GM12878 (cell line): ENCODE measurements at regions not wholly inside any gene's neighbourhood (a gene's known extent, or its start where the extent isn't known, plus 50 kb on each side); places are given as distances from the start of the nearest gene placed in this dataset.

Source experiments
- ATAC-seq: fragments of 200-7000 bp; cut with Tn5 transposase; 3 replicates; pipeline ENCODE4 v1.9.1; 2020; ENCODE audit warnings: mild to moderate bottlenecking, moderate library complexity
- BruUV-seq: library from RNA; stranded (reverse); fragments of 400-500 nt; replicated peaks from 2 replicates; lab custom pipeline; 2021; lab: Mats Ljungman, UMichigan
- CTCF ChIA-PET: fragments of 300-600 bp; sonication (Branson Sonifier 250); formaldehyde crosslinking; extraction: SDS; loops from one replicate; lab custom pipeline; 2021; ENCODE audit warnings: inconsistent platforms; lab: Yijun Ruan, JAX
- POLR2A ChIA-PET: fragments of 350-600 bp; formaldehyde crosslinking; extraction: SDS; loops from one replicate; lab custom pipeline; 2021; ENCODE audit warnings: inconsistent platforms; lab: Charles Lee
- RAD21 ChIA-PET: fragments of 300-600 bp; sonication (Branson Sonifier 250); formaldehyde crosslinking; loops from one replicate; lab custom pipeline; 2023; ENCODE audit warnings: antibody characterized with exemption; ENCODE audit not compliant: unreplicated experiment; lab: Charles Lee
- SMC1A ChIA-PET: fragments of 300-600 bp; sonication (Branson Sonifier 250); formaldehyde crosslinking; loops from one replicate; lab custom pipeline; 2023; ENCODE audit not compliant: unreplicated experiment, uncharacterized antibody; lab: Charles Lee
- DNase-seq: peaks from one replicate; pipeline ENCODE4 v3.0.0-alpha.2; 2011; ENCODE audit warnings: low read depth, low spot score
- FAIRE-seq: peaks from 3 replicates; lab custom pipeline; 2011; peaks lifted over from hg19 to GRCh38; lab: Jason Lieb, UNC
- H2AFZ ChIP-seq: 2 replicates; pipeline ENCODE4 v1.6.0; 2011; ENCODE audit warnings: low read depth, low read length, control low read depth; ENCODE audit not compliant: control insufficient read depth
- H3K27ac ChIP-seq: 2 replicates; pipeline ENCODE4 v1.5.1; 2011; ENCODE audit warnings: control low read depth; ENCODE audit not compliant: control insufficient read depth, insufficient read depth
- H3K27me3 ChIP-seq, 2 experiments: replicated peaks in 1 of 2; 2 replicates each; pipeline versions ENCODE4 v1.6.0 to v1.6.1; 2011; ENCODE audit warnings: low read length in 1 of 2; ENCODE audit not compliant: control insufficient read depth in 2 of 2, insufficient read depth in 2 of 2
- H3K36me3 ChIP-seq, 2 experiments: 2 replicates each; pipeline ENCODE4 v1.5.1; 2011; ENCODE audit warnings: low read length in 1 of 2; ENCODE audit not compliant: control insufficient read depth in 2 of 2, insufficient read depth in 2 of 2
- H3K4me1 ChIP-seq: 2 replicates; pipeline ENCODE4 v1.6.1; 2011; ENCODE audit warnings: mild to moderate bottlenecking, low read length, moderate library complexity, mixed read lengths; ENCODE audit not compliant: control insufficient read depth, insufficient read depth
- H3K4me2 ChIP-seq: 2 replicates; pipeline ENCODE4 v1.6.0; 2011; ENCODE audit warnings: control low read depth; ENCODE audit not compliant: control insufficient read depth, insufficient read depth
- H3K4me3 ChIP-seq: fragments of 200-600 bp; sonication (generic); 2 replicates; pipeline ENCODE4 v1.5.1; 2016
- H3K79me2 ChIP-seq: 2 replicates; pipeline ENCODE4 v1.6.0; 2011; ENCODE audit warnings: low read length; ENCODE audit not compliant: control insufficient read depth, insufficient read depth
- H3K9ac ChIP-seq: 2 replicates; pipeline ENCODE4 v1.8.0; 2011; ENCODE audit warnings: low read length, control low read depth, mixed read lengths; ENCODE audit not compliant: control insufficient read depth, insufficient read depth
- H3K9me3 ChIP-seq: replicated peaks from 3 replicates; pipeline ENCODE4 v1.5.1; 2011; ENCODE audit warnings: mild to moderate bottlenecking, low read length; ENCODE audit not compliant: control insufficient read depth, insufficient read depth
- H4K20me1 ChIP-seq: 2 replicates; pipeline ENCODE4 v1.6.0; 2011; ENCODE audit not compliant: control insufficient read depth, insufficient read depth
- BHLHE40 ChIP-seq, 2 experiments: fragments of 450-650 bp in 1 of 2; IDR thresholded peaks; 2 replicates each; pipeline ENCODE4 v1.6.1; 2011 to 2017; ENCODE audit warnings: low read depth in 2 of 2, borderline replicate concordance in 1 of 2, improper control_type of control experiment in 1 of 2, low read length in 1 of 2, mild to moderate bottlenecking in 1 of 2
- CBFB ChIP-seq: IDR thresholded peaks from 2 replicates; pipeline ENCODE4 v1.6.1; 2016; ENCODE audit warnings: antibody characterized with exemption, low read depth
- CBX3 ChIP-seq: fragments of 200-600 bp; sonication (generic); IDR thresholded peaks from 2 replicates; pipeline ENCODE4 v1.6.1; 2016; ENCODE audit warnings: low read depth, borderline replicate concordance
- CHD4 ChIP-seq: fragments of 200-600 bp; sonication (generic); IDR thresholded peaks from 2 replicates; pipeline ENCODE4 v1.6.1; 2016; ENCODE audit warnings: mild to moderate bottlenecking
- HDGF ChIP-seq: fragments of 450-650 bp; IDR thresholded peaks from 2 replicates; pipeline ENCODE4 v1.6.1; 2016; ENCODE audit warnings: antibody characterized with exemption
- IKZF1 ChIP-seq: fragments of 450-650 bp; conservative IDR thresholded peaks from 2 replicates; pipeline ENCODE4 v1.6.1; 2017; ENCODE audit warnings: antibody characterized with exemption, mild to moderate bottlenecking
- IRF3 ChIP-seq: fragments of 450-650 bp; IDR thresholded peaks from 2 replicates; pipeline ENCODE4 v1.6.1; 2014; ENCODE audit warnings: mild to moderate bottlenecking
- POLR2A ChIP-seq: IDR thresholded peaks from 2 replicates; pipeline ENCODE4 v1.6.1; 2011; ENCODE audit warnings: low read depth, mild to moderate bottlenecking, low read length
- RBBP5 ChIP-seq: fragments of 200-600 bp; sonication (generic); conservative IDR thresholded peaks from 2 replicates; pipeline ENCODE4 v1.6.1; 2016
- WGBS: methylation state at CpG from one replicate; pipeline ENCODE4 v1.1.6; 2016; ENCODE audit warnings: low lambda C conversion rate; ENCODE audit not compliant: insufficient replicate concordance, insufficient coverage; ENCODE audit errors: missing lambda C conversion rate; 5-methylcytosine and 5-hydroxymethylcytosine counted together
- in situ Hi-C: fragments of 300-500 bp; cut with MboI; formaldehyde crosslinking; loops from 9 replicates; pipeline ENCODE4 v1.14.3; 2018; ENCODE audit warnings: mixed read lengths
- intact Hi-C: fragments of 100-400 bp; cut with micrococcal nuclease; formaldehyde crosslinking; loops from one replicate; pipeline ENCODE4 v1.14.2; 2022; ENCODE audit not compliant: unreplicated experiment
- TF ChIP-seq, protein P1 (sequence below): fragments of 450-650 bp; IDR thresholded peaks from 2 replicates; pipeline ENCODE4 v1.6.1; 2017; ENCODE audit warnings: antibody characterized with exemption, mild to moderate bottlenecking, moderate library complexity
- TF ChIP-seq, protein P2 (sequence below): fragments of 450-650 bp; IDR thresholded peaks from 2 replicates; pipeline ENCODE4 v1.6.1; 2017; ENCODE audit warnings: low read depth, mild to moderate bottlenecking, moderate library complexity

DNA sequence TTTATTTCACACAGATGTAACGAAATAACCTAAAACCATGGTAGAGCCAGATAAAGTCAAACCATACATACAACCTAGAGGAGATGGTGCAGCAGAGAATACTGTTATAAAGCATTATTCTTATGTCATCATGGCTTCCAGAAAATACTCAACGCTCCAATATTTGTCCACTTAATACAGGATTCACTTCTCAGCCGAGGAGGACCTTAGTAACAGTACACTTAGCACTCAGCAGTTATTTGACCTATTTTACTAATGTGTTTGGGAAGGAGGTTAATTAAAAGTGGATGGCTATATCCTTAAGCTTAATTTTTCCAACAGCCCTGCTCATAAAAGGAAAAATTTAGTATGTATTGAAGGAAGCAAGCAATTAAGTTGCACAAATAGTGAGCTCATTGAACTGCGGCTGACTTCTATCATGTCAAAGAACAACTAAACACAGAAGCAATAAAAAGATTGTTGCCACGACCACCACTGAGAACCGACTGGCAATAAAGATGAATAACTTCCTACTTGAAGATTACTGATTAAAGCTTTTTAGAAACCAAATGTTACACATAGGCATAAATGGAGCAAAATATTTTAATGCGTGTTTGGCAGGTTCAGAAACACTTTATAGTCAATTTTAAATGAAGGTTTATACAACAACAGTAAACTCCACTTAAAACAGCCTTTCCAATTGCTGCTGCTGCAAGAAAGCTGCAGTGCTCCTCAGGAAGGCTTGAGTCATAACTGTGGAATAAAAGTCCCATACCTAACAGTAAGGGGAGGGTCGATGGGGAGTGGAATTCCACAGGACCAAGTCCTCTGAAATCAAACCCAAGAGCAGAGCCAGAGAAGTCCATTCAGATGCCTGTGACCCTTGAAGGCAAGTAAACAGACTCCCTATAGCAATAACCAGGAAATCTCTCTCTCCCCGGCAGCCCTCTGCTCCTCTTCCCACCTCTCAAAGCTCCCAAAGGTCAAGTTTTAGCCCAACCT lies 218.9 kb upstream of the CDKN3 start:
- Histone ChIP-seq H3K4me1 (no peaks in the 10 kb centered on the region), H3K9me3 (no peaks in the 10 kb centered on the region), H3K27ac (no peak overlapping the region), H3K9ac (no peak overlapping the region), H3K79me2 (no peaks in the 10 kb centered on the region), H2AFZ (no peak overlapping the region), H4K20me1 (no peaks in the 10 kb centered on the region), H3K27me3 (peaks cover 0 to 4% of the 10 kb centered on the region in 2 experiments; a peak in 1 of 4 replicates), H3K36me3 (no peaks in the 10 kb centered on the region), H3K4me2 (no peak overlapping the region), H3K4me3 (no peak overlapping the region)
- TF ChIP-seq IRF3 (no peak), IKZF1 (no peak), POLR2A (no peak), RBBP5 (no peak), HDGF (no peak), CBX3 (no peak), CBFB (no peak), BHLHE40 (IDR thresholded peaks at IDR 0.05; ENCODE audit: borderline replicate concordance in 1 of 2, low read depth in 2 of 2, low read length in 1 of 2) (no peak), CHD4 (no peak)
- TF ChIP-seq, protein P1, sequence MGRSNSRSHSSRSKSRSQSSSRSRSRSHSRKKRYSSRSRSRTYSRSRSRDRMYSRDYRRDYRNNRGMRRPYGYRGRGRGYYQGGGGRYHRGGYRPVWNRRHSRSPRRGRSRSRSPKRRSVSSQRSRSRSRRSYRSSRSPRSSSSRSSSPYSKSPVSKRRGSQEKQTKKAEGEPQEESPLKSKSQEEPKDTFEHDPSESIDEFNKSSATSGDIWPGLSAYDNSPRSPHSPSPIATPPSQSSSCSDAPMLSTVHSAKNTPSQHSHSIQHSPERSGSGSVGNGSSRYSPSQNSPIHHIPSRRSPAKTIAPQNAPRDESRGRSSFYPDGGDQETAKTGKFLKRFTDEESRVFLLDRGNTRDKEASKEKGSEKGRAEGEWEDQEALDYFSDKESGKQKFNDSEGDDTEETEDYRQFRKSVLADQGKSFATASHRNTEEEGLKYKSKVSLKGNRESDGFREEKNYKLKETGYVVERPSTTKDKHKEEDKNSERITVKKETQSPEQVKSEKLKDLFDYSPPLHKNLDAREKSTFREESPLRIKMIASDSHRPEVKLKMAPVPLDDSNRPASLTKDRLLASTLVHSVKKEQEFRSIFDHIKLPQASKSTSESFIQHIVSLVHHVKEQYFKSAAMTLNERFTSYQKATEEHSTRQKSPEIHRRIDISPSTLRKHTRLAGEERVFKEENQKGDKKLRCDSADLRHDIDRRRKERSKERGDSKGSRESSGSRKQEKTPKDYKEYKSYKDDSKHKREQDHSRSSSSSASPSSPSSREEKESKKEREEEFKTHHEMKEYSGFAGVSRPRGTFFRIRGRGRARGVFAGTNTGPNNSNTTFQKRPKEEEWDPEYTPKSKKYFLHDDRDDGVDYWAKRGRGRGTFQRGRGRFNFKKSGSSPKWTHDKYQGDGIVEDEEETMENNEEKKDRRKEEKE = no peak
- TF ChIP-seq, protein P2, sequence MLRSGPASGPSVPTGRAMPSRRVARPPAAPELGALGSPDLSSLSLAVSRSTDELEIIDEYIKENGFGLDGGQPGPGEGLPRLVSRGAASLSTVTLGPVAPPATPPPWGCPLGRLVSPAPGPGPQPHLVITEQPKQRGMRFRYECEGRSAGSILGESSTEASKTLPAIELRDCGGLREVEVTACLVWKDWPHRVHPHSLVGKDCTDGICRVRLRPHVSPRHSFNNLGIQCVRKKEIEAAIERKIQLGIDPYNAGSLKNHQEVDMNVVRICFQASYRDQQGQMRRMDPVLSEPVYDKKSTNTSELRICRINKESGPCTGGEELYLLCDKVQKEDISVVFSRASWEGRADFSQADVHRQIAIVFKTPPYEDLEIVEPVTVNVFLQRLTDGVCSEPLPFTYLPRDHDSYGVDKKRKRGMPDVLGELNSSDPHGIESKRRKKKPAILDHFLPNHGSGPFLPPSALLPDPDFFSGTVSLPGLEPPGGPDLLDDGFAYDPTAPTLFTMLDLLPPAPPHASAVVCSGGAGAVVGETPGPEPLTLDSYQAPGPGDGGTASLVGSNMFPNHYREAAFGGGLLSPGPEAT = no peak
- WGBS = 17% methylated on average over 9 of the region's 9 CpGs
- in situ Hi-C loops (loop anchor here (5.0 kb wide), 1 partner anchor 641 kb away; no protein-coding TSS in a partner anchor), intact Hi-C loops (loop anchor here (5.0 kb wide), 1 partner anchor 149 kb away; no protein-coding TSS in a partner anchor)
- FAIRE-seq (no peak), DNase-seq (no peak), ATAC-seq (no peak)
- no TSS peak for BruUV-seq
- ChIA-PET SMC1A (interaction anchor here (4.6 kb wide), 1 partner anchor 151 kb away, joined by 21 read pairs; no protein-coding TSS in a partner anchor), RAD21 (interaction anchor here (0.6 to 1.3 kb wide), 2 partner anchors 109 to 151 kb away, joined by 3 to 4 read pairs; no protein-coding TSS in a partner anchor), CTCF (interaction anchor here (0.8 to 7.6 kb wide), 5 partner anchors 151 to 639 kb away, joined by 3 to 68 read pairs (median 3); no protein-coding TSS in a partner anchor), POLR2A (no interaction called here)
